Stimulated activated naive CD8-positive, alpha-beta T cell treated with anti-CD3 and anti-CD28 coated beads, Interleukin-15, Interleukin-2, amounts not matched to agents 100 U/mL and 50 U/mL, for 24 hours (primary cell): ENCODE measurements at regions not wholly inside any gene's neighbourhood (a gene's known extent, or its start where the extent isn't known, plus 50 kb on each side); places are given as distances from the start of the nearest gene placed in this dataset.

ENCODE experiments used
- ATAC-seq: fragments of 150-1000 bp; cut with Tn5 transposase; one replicate; pipeline ENCODE4 v1.10.0; 2021
- DNase-seq: peaks from one replicate; pipeline ENCODE4 v3.0.0; 2021

GRCh38 chr6:139850512-139850911 is 476.1 kb upstream of the CITED2 start:
- DNase-seq (no peak), ATAC-seq (no peak)

GRCh38 chr6:139847457-139847813 is 473.0 kb upstream of the CITED2 start:
- no peak for DNase-seq
- ATAC-seq: no peak

- DNase-seq (no peak), ATAC-seq (no peak)
Observed at GRCh38 chr6:139846538-139847456, 472.3 kb upstream of the CITED2 start.

- ATAC-seq: no peak
- DNase-seq: no peak
Observed at GRCh38 chr6:139844907-139845306, 470.5 kb upstream of the CITED2 start.

- no peak for DNase-seq
- ATAC-seq: no peak
Observed at GRCh38 chr6:139841794-139842215, 467.4 kb upstream of the CITED2 start.

- ATAC-seq: no peak
- no peak for DNase-seq
Observed at GRCh38 chr6:139839506-139840156, 465.2 kb upstream of the CITED2 start.

GRCh38 chr6:139834232-139834631 is 459.8 kb upstream of the CITED2 start:
- DNase-seq: no peak
- no peak for ATAC-seq

- ATAC-seq: no peak
Observed at GRCh38 chr6:139833592-139833991, 459.1 kb upstream of the CITED2 start.

GRCh38 chr6:139832493-139833305 is 458.3 kb upstream of the CITED2 start:
- no peak for DNase-seq
- ATAC-seq: no peak

More at GRCh38 chr6:139833592-139833991, 459.1 kb upstream of the CITED2 start:
- no peak for DNase-seq

- ATAC-seq: no peak
Observed at GRCh38 chr6:139829576-139829975, 455.1 kb upstream of the CITED2 start.

GRCh38 chr6:139828751-139829519 is 454.5 kb upstream of the CITED2 start:
- ATAC-seq (no peak), DNase-seq (no peak)

More at GRCh38 chr6:139829576-139829975, 455.1 kb upstream of the CITED2 start:
- DNase-seq: no peak

GRCh38 chr6:139825935-139826374 is 451.5 kb upstream of the CITED2 start:
- DNase-seq (no peak), ATAC-seq (no peak)

- ATAC-seq (no peak), DNase-seq (no peak)
Observed at GRCh38 chr6:139824864-139825263, 450.4 kb upstream of the CITED2 start.

- DNase-seq (no peak), ATAC-seq (no peak)
Observed at GRCh38 chr6:139823808-139824126, 449.3 kb upstream of the CITED2 start.

- DNase-seq (no peak), ATAC-seq (no peak)
Observed at GRCh38 chr6:139823099-139823807, 448.8 kb upstream of the CITED2 start.

GRCh38 chr6:139821676-139822223 is 447.3 kb upstream of the CITED2 start:
- DNase-seq (no peak), ATAC-seq (no peak)

- no peak for ATAC-seq
- DNase-seq: no peak
Observed at GRCh38 chr6:139820210-139820609, 445.8 kb upstream of the CITED2 start.

- no peak for DNase-seq
- ATAC-seq: no peak
Observed at GRCh38 chr6:139819776-139820175, 445.3 kb upstream of the CITED2 start.

GRCh38 chr6:139812939-139813338 is 438.5 kb upstream of the CITED2 start:
- no peak for DNase-seq
- ATAC-seq: no peak

- DNase-seq (no peak), ATAC-seq (no peak)
Observed at GRCh38 chr6:139801571-139802321, 427.3 kb upstream of the CITED2 start.
